ENCODE measurements at regions not wholly inside any gene's neighbourhood (a gene's known extent, or its start where the extent isn't known, plus 50 kb on each side); places are given as distances from the start of the nearest gene placed in this dataset.

- BruUV-seq (replicated peaks), result no TSS peak
- Histone ChIP-seq H4K20me1 (ENCODE audit: insufficient read depth) (no peaks in the 10 kb centered on the region), H3K4me2 (ENCODE audit: low read length) (no peak overlapping the region), H3K36me3 (ENCODE audit: control insufficient read depth in 1 of 2, insufficient read depth in 2 of 2, low read length in 2 of 2) (no peaks in the 10 kb centered on the region), H3K9ac (ENCODE audit: low read length) (no peak overlapping the region), H2AFZ (ENCODE audit: low read depth, low read length, poor library complexity, severe bottlenecking) (no peak overlapping the region), H3K4me3 (replicated peaks in 1 of 2; ENCODE audit: low read depth in 1 of 2, low read length in 2 of 2) (no peak overlapping the region), H3K4me1 (ENCODE audit: control insufficient read depth in 1 of 2, insufficient read depth in 2 of 2, low read length in 2 of 2) (no peaks in the 10 kb centered on the region), H3K9me2 (ENCODE audit: insufficient read depth) (no peaks in the 10 kb centered on the region), H3K27me3 (ENCODE audit: insufficient read depth, low read length) (no peaks in the 10 kb centered on the region), H3K9me3 (ENCODE audit: control insufficient read depth in 1 of 2, insufficient read depth in 1 of 2, low read depth in 1 of 2, low read length in 2 of 2) (no peaks in the 10 kb centered on the region), H3K27ac (ENCODE audit: low read depth, low read length) (no peak overlapping the region), H3K79me2 (ENCODE audit: insufficient read depth, low read length) (no peaks in the 10 kb centered on the region)
- TF ChIP-seq ELF1 (IDR thresholded peaks at IDR 0.05; ENCODE audit: borderline replicate concordance, low read depth) (no peak), CEBPB (IDR thresholded peaks at IDR 0.05; ENCODE audit: low read depth) (no peak), ZFX (IDR thresholded peaks at IDR 0.05) (no peak), JUND (IDR thresholded peaks at IDR 0.05) (no peak), EGR1 (IDR thresholded peaks at IDR 0.05; ENCODE audit: low read depth) (no peak), POLR2A (IDR thresholded peaks at IDR 0.05; ENCODE audit: borderline replicate concordance, extremely low read depth, insufficient read depth, insufficient read length) (no peak), ZNF274 (IDR thresholded peaks at IDR 0.05; ENCODE audit: low read depth, low read length) (no peak), YY1 (IDR thresholded peaks at IDR 0.05; ENCODE audit: extremely low read depth, insufficient replicate concordance, low read depth, low read length) (no peak), POLR2AphosphoS5 (IDR thresholded peaks at IDR 0.05; ENCODE audit: low read depth, low read length) (no peak), RAD21 (IDR thresholded peaks at IDR 0.05; ENCODE audit: low read depth) (no peak), REST (IDR thresholded peaks at IDR 0.05; ENCODE audit: low read depth) (no peak), CBX3 (IDR thresholded peaks at IDR 0.05; ENCODE audit: low read depth) (no peak), TCF7L2 (IDR thresholded peaks at IDR 0.05; ENCODE audit: borderline replicate concordance, extremely low read depth, insufficient read depth, insufficient read length) (no peak), SIN3A (IDR thresholded peaks at IDR 0.05; ENCODE audit: low read depth) (no peak), ATF3 (IDR thresholded peaks at IDR 0.05) (no peak), EZH2phosphoT487 (IDR thresholded peaks at IDR 0.05; ENCODE audit: borderline replicate concordance) (no peak)
- TF ChIP-seq, protein P1, sequence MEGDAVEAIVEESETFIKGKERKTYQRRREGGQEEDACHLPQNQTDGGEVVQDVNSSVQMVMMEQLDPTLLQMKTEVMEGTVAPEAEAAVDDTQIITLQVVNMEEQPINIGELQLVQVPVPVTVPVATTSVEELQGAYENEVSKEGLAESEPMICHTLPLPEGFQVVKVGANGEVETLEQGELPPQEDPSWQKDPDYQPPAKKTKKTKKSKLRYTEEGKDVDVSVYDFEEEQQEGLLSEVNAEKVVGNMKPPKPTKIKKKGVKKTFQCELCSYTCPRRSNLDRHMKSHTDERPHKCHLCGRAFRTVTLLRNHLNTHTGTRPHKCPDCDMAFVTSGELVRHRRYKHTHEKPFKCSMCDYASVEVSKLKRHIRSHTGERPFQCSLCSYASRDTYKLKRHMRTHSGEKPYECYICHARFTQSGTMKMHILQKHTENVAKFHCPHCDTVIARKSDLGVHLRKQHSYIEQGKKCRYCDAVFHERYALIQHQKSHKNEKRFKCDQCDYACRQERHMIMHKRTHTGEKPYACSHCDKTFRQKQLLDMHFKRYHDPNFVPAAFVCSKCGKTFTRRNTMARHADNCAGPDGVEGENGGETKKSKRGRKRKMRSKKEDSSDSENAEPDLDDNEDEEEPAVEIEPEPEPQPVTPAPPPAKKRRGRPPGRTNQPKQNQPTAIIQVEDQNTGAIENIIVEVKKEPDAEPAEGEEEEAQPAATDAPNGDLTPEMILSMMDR (IDR thresholded peaks at IDR 0.05 in 2 of 3, conservative IDR thresholded peaks at IDR 0.05 in 1 of 3; ENCODE audit: borderline replicate concordance in 1 of 3, insufficient read depth in 1 of 3, low read depth in 2 of 3, low read length in 2 of 3), result no peak
- intact Hi-C loops (cut with micrococcal nuclease), result no loop called here
- DNase-seq (ENCODE audit: low read depth, low spot score) (no peak), ATAC-seq (no peak)
- CTCF ChIA-PET, result no interaction called here
- RAD21 ChIA-PET (ENCODE audit: low non-redundant PET in 1 of 2, low total read pairs in 2 of 2, uncharacterized antibody in 2 of 2, unreplicated experiment in 2 of 2), result no interaction called here
- POLR2A ChIA-PET, result no interaction called here
Measured at GRCh38 chr12:60752589-60752988, 1156.8 kb downstream of the SLC16A7 start.
